ENCODE measurements at regions not wholly inside any gene's neighbourhood (a gene's known extent, or its start where the extent isn't known, plus 50 kb on each side); places are given as distances from the start of the nearest gene placed in this dataset.

- TF ChIP-seq CTCF (IDR thresholded peaks at IDR 0.05; ENCODE audit: insufficient read depth, low read length, missing control alignments) = no peak
- DNase-seq (ENCODE audit: low read depth, low spot score) = no peak
- ChIA-PET POLR2A (no interaction called here), CTCF (no interaction called here)
- H3K4me3 ChIP-seq (ENCODE audit: low read depth, low read length) = no peak overlapping the region
Observed at GRCh38 chrX:42117318-42117717, 194.0 kb upstream of the CASK start.

- ChIA-PET CTCF (no interaction called here), POLR2A (no interaction called here)
- DNase-seq (ENCODE audit: low read depth, low spot score) = no peak
- H3K4me3 ChIP-seq (ENCODE audit: low read depth, low read length) = no peak overlapping the region
- no peak for TF ChIP-seq CTCF (IDR thresholded peaks at IDR 0.05; ENCODE audit: insufficient read depth, low read length, missing control alignments)
Observed at GRCh38 chrX:42109428-42109827, 186.1 kb upstream of the CASK start.

- H3K4me3 ChIP-seq (ENCODE audit: low read depth, low read length) = no peak overlapping the region
- ChIA-PET CTCF (no interaction called here), POLR2A (no interaction called here)
- TF ChIP-seq CTCF (IDR thresholded peaks at IDR 0.05; ENCODE audit: insufficient read depth, low read length, missing control alignments) = no peak
- DNase-seq (ENCODE audit: low read depth, low spot score) = no peak
Observed at GRCh38 chrX:42107495-42108488, 184.4 kb upstream of the CASK start.

GRCh38 chrX:42106556-42106955 lies 183.2 kb upstream of the CASK start:
- ChIA-PET POLR2A (no interaction called here), CTCF (no interaction called here)

GRCh38 chrX:42102586-42103282 lies 179.4 kb upstream of the CASK start:
- no peak for TF ChIP-seq CTCF (IDR thresholded peaks at IDR 0.05; ENCODE audit: insufficient read depth, low read length, missing control alignments)
- DNase-seq (ENCODE audit: low read depth, low spot score) = no peak
- CTCF ChIA-PET = no interaction called here
- POLR2A ChIA-PET = no interaction called here
- H3K4me3 ChIP-seq (ENCODE audit: low read depth, low read length) = no peak overlapping the region

More at GRCh38 chrX:42106556-42106955, 183.2 kb upstream of the CASK start:
- TF ChIP-seq CTCF (IDR thresholded peaks at IDR 0.05; ENCODE audit: insufficient read depth, low read length, missing control alignments) = no peak
- no peak overlapping the region for H3K4me3 ChIP-seq (ENCODE audit: low read depth, low read length)
- DNase-seq (ENCODE audit: low read depth, low spot score) = no peak

GRCh38 chrX:42098900-42099299 lies 175.5 kb upstream of the CASK start:
- DNase-seq (ENCODE audit: low read depth, low spot score) = no peak
- no peak for TF ChIP-seq CTCF (IDR thresholded peaks at IDR 0.05; ENCODE audit: insufficient read depth, low read length, missing control alignments)
- ChIA-PET POLR2A (no interaction called here), CTCF (no interaction called here)
- H3K4me3 ChIP-seq (ENCODE audit: low read depth, low read length) = no peak overlapping the region
